ENCODE measurements at regions not wholly inside any gene's neighbourhood (a gene's known extent, or its start where the extent isn't known, plus 50 kb on each side); places are given as distances from the start of the nearest gene placed in this dataset.

DNA sequence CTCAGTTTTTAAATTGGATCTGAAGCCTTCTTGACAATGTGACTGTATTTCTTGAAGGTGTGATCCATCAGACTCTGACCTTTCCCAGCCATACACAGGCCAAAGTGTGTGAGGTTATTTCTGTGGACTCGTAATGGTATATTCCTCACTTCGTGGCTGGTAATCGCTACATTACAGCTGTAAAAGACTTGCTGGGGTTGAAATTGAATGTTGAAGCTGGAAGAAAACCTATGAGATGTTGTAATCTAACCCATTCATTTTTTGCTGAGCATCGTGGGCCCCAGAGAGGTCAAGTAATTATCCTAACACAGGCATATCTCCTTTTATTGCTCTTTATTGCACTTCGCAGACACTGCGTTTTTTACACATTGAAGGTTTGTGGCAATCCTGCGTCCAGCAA, 405.6 kb upstream of the ZP4 start:
- TF ChIP-seq, protein P1, sequence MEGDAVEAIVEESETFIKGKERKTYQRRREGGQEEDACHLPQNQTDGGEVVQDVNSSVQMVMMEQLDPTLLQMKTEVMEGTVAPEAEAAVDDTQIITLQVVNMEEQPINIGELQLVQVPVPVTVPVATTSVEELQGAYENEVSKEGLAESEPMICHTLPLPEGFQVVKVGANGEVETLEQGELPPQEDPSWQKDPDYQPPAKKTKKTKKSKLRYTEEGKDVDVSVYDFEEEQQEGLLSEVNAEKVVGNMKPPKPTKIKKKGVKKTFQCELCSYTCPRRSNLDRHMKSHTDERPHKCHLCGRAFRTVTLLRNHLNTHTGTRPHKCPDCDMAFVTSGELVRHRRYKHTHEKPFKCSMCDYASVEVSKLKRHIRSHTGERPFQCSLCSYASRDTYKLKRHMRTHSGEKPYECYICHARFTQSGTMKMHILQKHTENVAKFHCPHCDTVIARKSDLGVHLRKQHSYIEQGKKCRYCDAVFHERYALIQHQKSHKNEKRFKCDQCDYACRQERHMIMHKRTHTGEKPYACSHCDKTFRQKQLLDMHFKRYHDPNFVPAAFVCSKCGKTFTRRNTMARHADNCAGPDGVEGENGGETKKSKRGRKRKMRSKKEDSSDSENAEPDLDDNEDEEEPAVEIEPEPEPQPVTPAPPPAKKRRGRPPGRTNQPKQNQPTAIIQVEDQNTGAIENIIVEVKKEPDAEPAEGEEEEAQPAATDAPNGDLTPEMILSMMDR (IDR thresholded peaks at IDR 0.05; ENCODE audit: low read length): no peak
- TF ChIP-seq EZH2 (optimal IDR thresholded peaks at IDR 0.05; ENCODE audit: low read depth, low read length): no peak
- TF ChIP-seq EZH2phosphoT487 (IDR thresholded peaks at IDR 0.05; ENCODE audit: low read length): no peak

All from MM.1S (cell line).